Activated gamma-delta T cell treated with anti-CD3 and anti-CD28 coated beads, Interleukin-2, amount 50 U/mL, for 16 hours (primary cell): ENCODE measurements at regions not wholly inside any gene's neighbourhood (a gene's known extent, or its start where the extent isn't known, plus 50 kb on each side); places are given as distances from the start of the nearest gene placed in this dataset.

Experiments used
- DNase-seq: peaks from one replicate; pipeline ENCODE4 v3.0.0-alpha.2; 2020; ENCODE audit warnings: low read depth

DNA sequence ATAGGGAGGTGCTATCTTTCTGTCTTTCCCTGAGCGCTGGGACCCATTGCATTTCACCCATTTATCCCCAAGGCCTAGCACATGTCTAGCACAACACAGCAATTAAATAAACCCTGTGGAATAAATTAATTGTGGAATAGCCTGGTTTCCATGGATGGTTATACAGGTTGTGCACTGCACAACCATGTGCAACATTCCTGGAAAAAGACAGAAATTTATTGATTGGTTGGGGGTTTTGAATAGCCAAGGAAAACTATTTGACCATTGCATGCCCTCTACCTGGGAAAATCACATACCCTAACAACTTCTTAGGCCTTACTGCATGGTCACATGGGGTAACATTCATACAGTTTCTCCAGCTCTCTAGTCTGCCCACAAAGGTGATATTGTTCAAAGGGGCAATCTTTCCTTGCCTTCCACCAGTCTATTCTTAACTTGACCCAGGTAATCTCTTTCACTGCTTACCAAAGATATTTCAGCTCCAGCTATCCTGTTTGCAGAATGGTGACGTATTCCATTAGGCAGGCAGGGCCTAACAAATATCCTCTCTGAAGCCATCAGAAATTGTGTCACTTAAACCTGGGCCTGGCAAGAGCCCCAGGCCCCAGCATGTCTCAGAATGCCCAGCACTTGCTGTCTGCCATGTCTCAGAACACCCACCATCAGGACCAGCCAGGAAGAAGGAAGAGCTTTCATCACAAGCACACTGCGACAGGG lies 157.9 kb upstream of the RAB4A start:
- no peak for DNase-seq

DNA sequence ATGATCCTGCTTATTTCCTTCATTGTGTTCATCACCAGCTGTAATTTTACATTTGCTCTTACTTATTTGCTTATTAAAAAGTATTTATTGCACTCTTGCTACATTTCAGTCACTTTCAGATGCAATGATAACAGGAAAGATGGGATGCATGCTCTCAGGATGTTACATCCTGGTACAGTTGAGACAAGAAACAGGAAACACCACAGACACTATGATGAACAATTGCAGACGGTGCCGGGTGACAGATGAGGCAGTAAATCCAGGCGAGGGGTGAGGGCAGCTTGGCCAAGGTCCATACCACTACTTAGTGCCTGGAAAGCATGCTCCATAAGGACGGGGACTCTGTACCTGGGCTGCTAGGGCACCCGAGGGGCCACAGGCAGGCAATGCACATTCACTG lies 156.6 kb upstream of the RAB4A start:
- no peak for DNase-seq

DNA sequence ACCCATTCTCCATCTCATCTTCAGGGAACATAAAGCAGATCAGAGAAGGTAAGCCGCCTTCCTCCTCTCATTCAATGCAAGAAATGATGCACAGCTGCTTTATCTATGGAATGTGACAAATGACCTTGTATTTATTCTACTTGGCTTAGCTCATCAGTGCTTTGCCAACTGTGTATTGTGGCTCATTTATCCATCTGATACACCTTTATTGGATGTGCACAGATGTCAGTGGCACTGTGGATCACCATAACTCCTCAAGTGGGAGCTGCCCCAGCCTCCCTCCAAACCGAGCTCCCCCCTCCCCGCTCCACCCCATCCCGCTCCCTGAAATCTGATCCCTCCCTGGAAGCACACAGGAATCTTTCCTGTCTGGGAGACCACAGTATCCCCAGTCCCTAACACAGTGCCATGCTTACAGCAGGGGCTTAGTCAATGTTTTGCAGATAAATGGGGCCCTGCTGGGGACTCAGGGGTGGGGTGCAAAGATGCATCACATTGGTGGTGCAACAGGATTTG lies 156.0 kb upstream of the RAB4A start:
- DNase-seq = no peak

DNA sequence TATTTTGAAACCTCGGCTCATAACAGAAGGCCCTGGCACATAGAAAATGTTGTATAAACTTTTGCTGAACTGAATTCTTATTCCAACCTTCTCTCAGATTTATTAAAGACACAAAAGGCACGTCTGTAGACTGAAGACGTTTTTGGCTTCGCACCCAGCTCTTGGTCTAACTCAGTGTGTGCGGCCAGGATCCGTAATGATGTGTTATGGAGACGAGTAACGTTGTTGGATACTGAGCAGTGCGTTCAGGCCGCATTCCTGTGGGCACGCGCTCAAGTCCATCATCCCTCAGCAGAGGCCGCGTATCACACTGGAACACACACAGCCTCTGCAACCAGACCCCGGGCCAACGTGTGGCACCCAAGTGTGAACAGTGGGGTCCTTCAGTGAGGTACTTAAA lies 154.8 kb upstream of the RAB4A start:
- no peak for DNase-seq

DNA sequence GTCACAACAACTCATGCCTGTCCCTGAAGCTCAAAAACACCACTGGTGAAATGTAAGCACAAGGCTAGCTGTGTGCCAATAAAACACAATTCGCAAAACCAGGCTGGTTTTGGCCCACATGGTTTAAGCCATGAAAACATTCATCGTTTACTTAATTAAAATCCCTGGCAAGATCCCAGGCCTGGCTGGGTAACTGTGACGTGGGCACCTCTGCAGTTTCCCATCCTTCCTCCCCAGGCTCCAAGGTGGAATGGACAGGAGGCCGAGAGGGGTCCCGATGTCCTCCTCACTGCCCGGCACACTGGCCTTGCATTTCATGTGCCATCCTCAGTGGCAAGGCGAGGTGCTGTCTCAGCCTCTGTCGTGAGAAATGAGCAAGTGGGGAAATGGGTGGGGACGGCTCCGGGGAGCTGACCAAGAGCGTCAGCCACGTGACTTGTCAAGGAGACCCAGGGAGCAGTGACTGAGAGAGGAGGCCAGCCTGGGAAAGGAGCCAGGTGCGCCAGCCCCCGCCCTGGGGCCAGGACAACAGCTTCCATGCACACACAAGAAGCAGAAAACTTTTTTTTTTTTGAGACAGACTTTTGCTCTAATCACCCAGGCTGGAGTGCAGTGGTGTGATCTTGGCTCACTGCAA lies 153.1 kb upstream of the RAB4A start:
- DNase-seq = no peak

DNA sequence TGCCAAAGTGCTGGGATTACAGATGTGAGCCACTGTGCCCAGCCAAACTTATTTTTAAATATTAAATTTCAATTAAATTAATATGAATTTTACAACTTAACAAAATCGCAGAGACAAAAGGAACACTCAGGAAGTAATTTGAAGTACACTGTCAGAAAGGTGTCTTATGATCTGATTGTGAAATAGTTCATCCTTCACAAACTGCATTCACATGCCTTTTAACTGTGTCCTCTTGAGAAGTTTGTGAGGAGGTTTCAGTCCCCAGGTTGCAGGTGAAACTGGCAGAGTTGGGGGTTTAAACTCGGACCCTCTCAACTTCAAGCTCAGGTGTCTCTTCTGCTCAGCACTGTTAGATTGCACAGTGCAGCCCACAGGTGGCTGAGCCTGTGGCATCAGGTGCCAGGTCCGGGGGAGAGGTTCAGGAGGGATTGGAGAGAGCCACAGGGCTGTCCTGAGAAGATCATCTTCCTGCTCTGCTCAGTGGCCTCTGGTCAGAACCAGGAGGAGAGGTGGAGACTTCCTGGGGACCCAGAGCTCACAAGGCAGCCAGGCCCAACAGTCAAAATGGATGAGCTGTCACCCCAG lies 152.3 kb upstream of the RAB4A start:
- no peak for DNase-seq

DNA sequence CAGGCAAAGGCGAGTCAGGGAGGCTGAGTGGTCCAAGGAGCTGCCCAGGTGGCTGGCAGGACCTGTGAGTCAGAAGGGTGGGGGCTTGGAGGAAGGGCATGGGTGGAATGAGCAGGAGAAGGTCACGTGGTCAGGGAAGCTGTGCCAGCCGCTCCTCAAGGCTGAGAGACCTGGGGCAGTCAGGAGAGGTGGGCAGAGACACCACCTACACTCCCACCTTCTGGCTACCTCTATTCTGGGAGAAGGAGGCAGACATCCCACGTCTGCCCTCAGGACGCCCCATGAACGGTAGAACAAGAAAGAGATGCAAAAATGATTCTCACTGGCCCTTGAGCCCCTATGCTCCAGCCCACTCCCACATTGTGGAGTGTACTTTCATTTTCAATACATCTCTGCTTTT lies 151.8 kb upstream of the RAB4A start:
- DNase-seq = no peak

GRCh38 chr1:229119876-229120275 lies 151.0 kb upstream of the RAB4A start:
- no peak for DNase-seq

DNA sequence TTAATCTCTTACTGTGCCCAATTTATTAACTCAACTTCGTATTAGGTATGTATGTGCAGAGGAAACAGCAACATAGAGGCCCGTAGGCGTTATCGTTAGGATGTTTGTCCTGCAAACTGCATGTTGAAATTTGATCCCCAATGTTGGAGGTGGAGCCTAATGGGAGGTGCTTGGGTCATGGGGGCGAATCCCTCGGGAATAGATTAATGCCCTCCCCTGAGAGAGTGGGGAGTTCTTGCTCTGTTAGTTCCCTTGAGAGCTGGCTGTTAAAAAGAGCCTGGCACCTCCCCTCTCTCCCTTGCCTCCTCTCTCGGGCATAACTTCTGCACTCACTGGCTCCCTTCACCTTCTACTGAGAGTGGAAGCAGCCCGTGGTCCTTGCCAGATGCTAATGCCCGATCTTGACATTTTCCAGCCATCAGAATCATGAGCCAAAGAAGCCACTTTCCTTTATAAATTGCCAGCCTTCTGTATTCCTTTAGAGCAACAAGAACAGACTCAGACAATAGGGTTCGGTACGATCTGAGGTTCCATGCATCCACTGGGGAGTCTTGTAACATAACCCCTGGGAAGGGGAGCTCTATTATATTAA lies 149.0 kb upstream of the RAB4A start:
- DNase-seq = no peak

- DNase-seq = no peak
Observed at GRCh38 chr1:229122606-229123005, 148.3 kb upstream of the RAB4A start.

DNA sequence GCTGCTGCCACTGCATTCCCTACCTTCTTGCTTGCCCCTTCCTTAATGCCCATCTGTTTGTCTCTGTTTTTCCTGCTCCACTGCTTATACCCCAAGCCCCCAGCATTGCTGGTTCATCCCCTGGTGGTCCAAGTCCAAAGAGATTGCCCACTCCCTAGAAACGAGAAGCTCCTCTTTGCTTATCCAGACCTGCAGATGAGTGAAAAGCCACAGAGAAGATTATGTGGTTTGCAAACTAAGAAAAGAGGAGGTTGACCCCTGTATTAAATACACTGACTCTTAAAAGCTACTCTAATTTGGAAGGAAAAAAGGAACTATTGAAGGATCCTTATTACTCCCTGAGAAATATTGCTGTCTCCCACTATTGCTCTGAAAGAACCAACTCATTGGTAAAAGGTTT lies 146.8 kb upstream of the RAB4A start:
- DNase-seq = no peak

GRCh38 chr1:229124520-229125124 lies 146.3 kb upstream of the RAB4A start:
- DNase-seq = no peak

- DNase-seq = no peak
Observed at GRCh38 chr1:229127301-229127700, 143.6 kb upstream of the RAB4A start.

DNA sequence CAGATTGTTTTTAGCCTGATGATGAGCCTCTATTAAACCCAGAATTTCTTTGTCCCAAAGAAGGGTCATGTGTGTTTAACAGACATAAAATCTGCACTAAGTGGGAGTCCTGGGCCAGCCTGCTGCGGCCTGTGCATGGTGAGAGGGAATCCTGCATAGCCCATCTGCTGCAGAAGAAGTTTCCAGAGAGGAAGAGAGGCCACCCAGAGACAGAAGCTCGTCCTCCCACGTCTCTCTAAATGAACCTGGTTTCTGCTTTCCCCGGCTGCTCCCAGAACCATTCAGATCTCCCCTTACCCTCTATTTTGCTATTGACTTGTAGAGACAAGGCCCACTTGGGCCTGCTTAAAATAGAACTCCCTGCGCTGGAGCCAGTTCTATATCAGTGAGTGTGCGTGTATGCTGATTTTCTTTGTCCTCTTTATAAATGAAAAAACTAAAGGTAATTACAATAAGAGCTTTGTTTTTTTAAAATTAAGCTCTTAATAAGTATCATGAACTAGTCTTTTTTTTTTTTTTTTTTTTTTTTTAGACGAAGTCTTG lies 142.8 kb upstream of the RAB4A start:
- no peak for DNase-seq

DNA sequence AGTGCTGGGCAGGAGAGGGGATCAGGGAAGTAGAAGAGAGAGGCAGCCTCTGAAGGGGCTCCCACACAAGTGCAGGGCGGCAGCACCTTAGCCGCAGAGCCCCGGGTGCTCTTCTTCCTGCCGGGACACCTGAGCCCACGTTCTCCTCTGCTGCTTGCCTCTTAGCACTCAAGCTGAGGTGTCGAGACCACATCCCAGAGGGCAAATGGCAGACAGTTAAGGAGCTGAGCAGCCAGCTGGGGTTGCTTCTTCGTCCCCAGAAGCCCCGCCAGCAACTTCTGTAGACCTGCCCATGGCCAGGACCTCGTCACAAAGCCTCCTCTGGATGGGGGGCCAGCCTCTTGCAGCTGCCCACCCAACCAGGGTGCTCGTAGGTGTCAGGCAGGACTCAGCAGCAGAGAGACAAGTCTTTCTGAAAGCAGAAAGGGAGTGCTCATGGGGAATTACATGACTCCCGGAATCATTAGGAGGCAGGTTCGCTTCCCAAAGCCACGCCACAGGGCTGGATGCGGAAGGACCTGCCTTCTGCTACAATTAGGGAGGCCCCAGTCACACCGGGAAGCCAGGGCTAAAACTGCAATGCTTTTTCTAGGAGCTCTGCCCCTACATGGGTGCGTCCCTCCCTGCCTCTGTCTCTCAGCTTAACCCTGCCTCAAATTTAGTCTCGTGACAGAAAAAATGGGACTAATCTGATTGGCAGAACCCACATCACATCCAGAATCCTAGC lies 141.4 kb upstream of the RAB4A start:
- DNase-seq = peak; percentile 23

GRCh38 chr1:229130028-229130668 lies 140.8 kb upstream of the RAB4A start:
- DNase-seq = no peak

DNA sequence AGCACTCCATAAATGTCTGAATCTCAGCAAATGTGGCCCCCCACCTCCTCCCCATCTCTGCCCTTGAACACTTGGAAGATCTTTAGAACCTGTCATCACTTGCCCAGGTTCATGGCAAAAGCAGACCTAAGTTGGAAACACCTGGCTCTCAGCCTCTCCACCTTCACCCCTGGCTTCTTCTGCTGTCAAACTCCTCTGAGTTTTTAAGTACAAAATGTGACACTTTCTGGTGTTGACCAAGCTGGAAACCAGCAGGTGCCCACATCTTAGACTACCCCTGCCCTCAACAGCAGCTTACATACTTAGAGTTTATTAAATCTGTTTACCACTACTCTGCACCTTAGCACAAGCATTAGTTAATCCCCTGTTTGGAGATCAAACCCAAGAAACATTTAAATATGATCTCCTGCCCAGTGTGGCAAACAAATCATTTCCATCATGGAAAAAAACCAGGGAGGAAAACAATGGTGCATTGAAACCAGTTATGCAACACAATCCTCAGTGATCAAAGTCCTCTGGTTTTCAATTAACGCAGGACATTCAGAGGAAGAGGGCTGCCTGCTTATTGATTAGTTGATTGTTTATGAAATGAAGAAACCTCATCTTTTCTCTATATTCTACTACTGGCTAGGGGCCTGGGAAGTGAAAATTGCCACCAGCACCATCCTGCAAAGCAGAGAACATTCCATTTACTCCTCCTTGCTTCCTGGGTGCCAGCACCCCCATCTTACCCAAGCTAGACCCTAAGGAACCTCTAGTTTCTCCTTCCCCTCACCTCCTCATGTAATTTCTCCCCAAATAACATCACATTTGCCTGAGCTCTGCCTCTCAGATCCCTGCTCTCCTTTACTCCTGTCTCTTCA lies 139.4 kb upstream of the RAB4A start:
- DNase-seq = no peak

DNA sequence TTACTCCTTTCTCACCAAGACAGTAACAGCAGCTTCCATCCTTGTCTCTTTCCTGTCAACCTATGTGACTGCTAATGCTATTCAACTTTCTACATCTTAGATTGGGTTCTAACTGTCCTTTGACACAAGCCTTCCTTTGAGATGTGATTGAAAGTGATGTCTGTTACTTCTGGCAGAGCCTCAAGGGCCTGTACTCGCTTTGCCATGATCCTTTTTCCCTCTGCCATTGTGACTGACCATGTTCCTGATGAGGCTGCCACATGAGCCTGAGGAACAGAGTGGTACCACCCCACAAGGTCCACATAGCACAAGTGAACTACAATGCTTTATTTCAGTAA lies 138.8 kb upstream of the RAB4A start:
- no peak for DNase-seq

DNA sequence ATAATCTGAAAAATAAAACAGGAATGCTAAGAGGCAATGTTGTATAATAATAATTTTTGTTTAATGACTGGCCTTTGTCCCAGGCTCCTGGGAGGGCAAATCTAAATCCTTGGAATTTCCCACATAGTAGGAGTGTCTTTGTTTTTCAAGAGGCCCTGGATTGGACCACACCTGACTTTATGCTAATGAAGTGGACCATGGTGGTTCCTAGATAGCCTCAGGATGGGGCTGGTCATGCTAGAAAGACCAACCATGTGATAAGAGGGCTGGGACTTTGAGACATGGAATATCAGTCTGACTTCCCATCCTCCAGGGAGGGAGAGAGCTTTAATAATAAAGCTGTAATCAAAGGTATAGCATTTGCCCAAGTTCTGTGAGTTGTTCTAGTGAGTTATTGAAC lies 138.2 kb upstream of the RAB4A start:
- no peak for DNase-seq

DNA sequence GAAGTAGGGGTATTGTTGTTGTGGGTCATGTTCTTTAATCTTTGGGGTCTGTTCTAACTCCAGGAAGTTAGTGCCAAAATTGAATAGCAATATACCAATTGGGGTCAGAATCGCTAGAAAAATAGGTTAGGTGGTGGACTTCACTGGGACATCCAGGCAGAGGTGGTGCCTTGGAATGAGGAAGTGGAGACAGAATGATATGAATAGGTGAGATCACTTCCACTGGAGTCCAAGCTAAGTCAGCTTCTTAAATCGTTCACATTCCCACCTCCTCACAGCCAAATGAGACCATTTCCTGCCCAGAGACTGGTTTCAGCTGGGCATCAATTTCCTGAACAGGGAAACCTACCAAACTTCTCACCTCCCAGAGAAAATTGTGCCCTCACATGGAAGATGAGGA lies 137.8 kb upstream of the RAB4A start:
- DNase-seq = no peak
